ENCODE measurements at regions not wholly inside any gene's neighbourhood (a gene's known extent, or its start where the extent isn't known, plus 50 kb on each side); places are given as distances from the start of the nearest gene placed in this dataset.
A peak's percentile ranks its signal among the peaks of the same experiment; 100 is the strongest.

- DNase-seq, result no peak
- Histone ChIP-seq H3K27ac (ENCODE audit: low read depth in 2 of 2, low read length in 2 of 2) (no peak overlapping the region), H3K4me3 (ENCODE audit: low read length in 3 of 3) (no peak overlapping the region), H3K9me3 (ENCODE audit: control insufficient read depth in 2 of 3, insufficient read depth in 1 of 3, low read length in 3 of 3) (peaks cover 0 to 4% (median 0%) of the 10 kb centered on the region in 3 donors), H3K27me3 (ENCODE audit: control insufficient read depth, insufficient read depth, low read length) (no peaks in the 10 kb centered on the region), H3K9ac (ENCODE audit: low read length in 3 of 3) (no peak overlapping the region), H3K4me1 (ENCODE audit: control insufficient read depth in 2 of 3, insufficient read depth in 2 of 3, low read depth in 1 of 3, low read length in 3 of 3) (peaks cover 0 to 6% (median 0%) of the 10 kb centered on the region in 3 donors), H3K36me3 (ENCODE audit: control insufficient read depth in 2 of 3, insufficient read depth in 3 of 3, low read length in 3 of 3) (no peaks in the 10 kb centered on the region)
- no peak for TF ChIP-seq CTCF (IDR thresholded peaks at IDR 0.05; ENCODE audit: borderline replicate concordance, extremely low read depth, insufficient read depth)
- no peak for FAIRE-seq
- intact Hi-C loops (cut with DNase I), result no loop called here
Observed at GRCh38 chr2:34261701-34262100, 662.6 kb upstream of the FAM98A start.

- FAIRE-seq, result peak; percentile 85
- no peaks in the 10 kb centered on the region for H3K9me3 ChIP-seq (ENCODE audit: control insufficient read depth in 2 of 3, insufficient read depth in 1 of 3, low read length in 3 of 3)
Observed at GRCh38 chr2:34254272-34254878, 655.3 kb upstream of the FAM98A start.

GRCh38 chr2:34252111-34252510 lies 653.0 kb upstream of the FAM98A start:
- FAIRE-seq, result no peak
- Histone ChIP-seq H3K9me3 (ENCODE audit: control insufficient read depth in 2 of 3, insufficient read depth in 1 of 3, low read length in 3 of 3) (no peaks in the 10 kb centered on the region), H3K36me3 (ENCODE audit: control insufficient read depth in 2 of 3, insufficient read depth in 3 of 3, low read length in 3 of 3) (no peaks in the 10 kb centered on the region), H3K27ac (ENCODE audit: low read depth in 2 of 2, low read length in 2 of 2) (no peak overlapping the region), H3K27me3 (ENCODE audit: control insufficient read depth, insufficient read depth, low read length) (no peaks in the 10 kb centered on the region), H3K9ac (ENCODE audit: low read length in 3 of 3) (no peak overlapping the region), H3K4me1 (ENCODE audit: control insufficient read depth in 2 of 3, insufficient read depth in 2 of 3, low read depth in 1 of 3, low read length in 3 of 3) (peaks cover 0 to 5% (median 5%) of the 10 kb centered on the region in 3 donors), H3K4me3 (ENCODE audit: low read length in 3 of 3) (no peak overlapping the region)
- no peak for TF ChIP-seq CTCF (IDR thresholded peaks at IDR 0.05; ENCODE audit: borderline replicate concordance, extremely low read depth, insufficient read depth)
- intact Hi-C loops (cut with DNase I), result no loop called here
- DNase-seq, result no peak

More at GRCh38 chr2:34254272-34254878, 655.3 kb upstream of the FAM98A start:
- peak in 2 of 5 donors; percentile 42 for DNase-seq
- Histone ChIP-seq H3K4me3 (ENCODE audit: low read length in 3 of 3) (peak overlapping the region in 1 of 3 donors; percentile 30), H3K27ac (ENCODE audit: low read depth in 2 of 2, low read length in 2 of 2) (peak overlapping the region in 1 of 2 donors; percentile 56), H3K9ac (ENCODE audit: low read length in 3 of 3) (no peak overlapping the region), H3K36me3 (ENCODE audit: control insufficient read depth in 2 of 3, insufficient read depth in 3 of 3, low read length in 3 of 3) (no peaks in the 10 kb centered on the region), H3K4me1 (ENCODE audit: control insufficient read depth in 2 of 3, insufficient read depth in 2 of 3, low read depth in 1 of 3, low read length in 3 of 3) (peaks cover 0 to 5% (median 5%) of the 10 kb centered on the region in 3 donors), H3K27me3 (ENCODE audit: control insufficient read depth, insufficient read depth, low read length) (no peaks in the 10 kb centered on the region)
- intact Hi-C loops (cut with DNase I), result no loop called here
- TF ChIP-seq CTCF (IDR thresholded peaks at IDR 0.05; ENCODE audit: borderline replicate concordance, extremely low read depth, insufficient read depth), result no peak

GRCh38 chr2:34251578-34251977 lies 652.5 kb upstream of the FAM98A start:
- Histone ChIP-seq H3K27me3 (ENCODE audit: control insufficient read depth, insufficient read depth, low read length) (no peaks in the 10 kb centered on the region), H3K36me3 (ENCODE audit: control insufficient read depth in 2 of 3, insufficient read depth in 3 of 3, low read length in 3 of 3) (no peaks in the 10 kb centered on the region), H3K9ac (ENCODE audit: low read length in 3 of 3) (no peak overlapping the region), H3K4me3 (ENCODE audit: low read length in 3 of 3) (no peak overlapping the region), H3K27ac (ENCODE audit: low read depth in 2 of 2, low read length in 2 of 2) (no peak overlapping the region), H3K9me3 (ENCODE audit: control insufficient read depth in 2 of 3, insufficient read depth in 1 of 3, low read length in 3 of 3) (no peaks in the 10 kb centered on the region), H3K4me1 (ENCODE audit: control insufficient read depth in 2 of 3, insufficient read depth in 2 of 3, low read depth in 1 of 3, low read length in 3 of 3) (peaks cover 0 to 5% (median 5%) of the 10 kb centered on the region in 3 donors)
- TF ChIP-seq CTCF (IDR thresholded peaks at IDR 0.05; ENCODE audit: borderline replicate concordance, extremely low read depth, insufficient read depth), result no peak
- FAIRE-seq (no peak), DNase-seq (no peak)
- intact Hi-C loops (cut with DNase I), result no loop called here

Data from kidney (tissue), 13 donors.